ENCODE measurements at regions not wholly inside any gene's neighbourhood (a gene's known extent, or its start where the extent isn't known, plus 50 kb on each side); places are given as distances from the start of the nearest gene placed in this dataset.

DNA sequence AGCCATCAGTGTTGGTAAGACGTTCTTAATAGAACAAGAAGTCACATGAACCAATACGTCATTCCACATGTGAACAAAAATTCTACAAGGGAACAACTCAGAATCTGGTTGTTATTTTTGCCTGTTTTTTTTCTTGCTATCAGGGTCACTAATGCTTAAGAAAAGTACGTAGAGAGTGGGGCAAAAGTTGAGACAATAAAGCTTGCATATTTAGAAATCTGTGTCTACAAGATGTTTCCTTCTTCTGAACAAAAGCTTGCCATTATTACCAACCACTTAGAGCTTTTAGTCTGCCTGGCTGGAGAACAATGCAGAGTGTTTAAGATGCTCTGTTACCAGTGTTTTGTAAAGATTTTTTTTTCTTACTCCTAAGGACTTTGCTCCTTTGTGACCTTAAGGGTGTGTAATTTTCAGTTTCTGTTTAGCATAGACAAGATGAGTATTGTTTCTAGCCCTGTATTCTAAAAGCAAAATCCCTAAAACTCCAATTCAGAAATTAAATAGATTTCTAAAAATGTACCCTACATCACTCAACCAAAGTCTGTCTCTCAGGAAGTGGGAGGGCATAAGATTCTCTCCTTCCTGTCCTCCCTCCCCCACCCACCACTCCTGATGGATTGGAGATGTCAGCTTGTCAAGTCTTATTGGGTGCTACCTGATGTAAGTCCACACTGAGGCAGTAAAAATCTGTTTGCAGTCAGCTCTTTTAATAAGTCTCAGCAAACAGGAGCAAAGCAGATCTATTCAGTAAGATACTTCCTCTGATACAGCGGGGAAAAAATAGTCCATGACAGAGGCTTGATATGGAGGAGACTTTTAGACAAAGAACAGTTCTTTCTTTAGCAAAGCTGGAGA is 267.6 kb downstream of the GRIN2B start:
- no peak for ATAC-seq
- Histone ChIP-seq H4K20me1 (ENCODE audit: low read length) (no peaks in the 10 kb centered on the region), H3K4me3 (ENCODE audit: low read length) (no peak overlapping the region), H3K27ac (ENCODE audit: low read length) (no peak overlapping the region), H3K27me3 (ENCODE audit: low read length) (0 out of 2 replicates have a peak, but pooled peaks cover 4% of the 10 kb centered on the region), H3K4me1 (ENCODE audit: insufficient read depth, low read length) (no peaks in the 10 kb centered on the region), H3K4me2 (ENCODE audit: low read length) (no peak overlapping the region), H3K9me2 (replicated peaks; ENCODE audit: low read length) (no peaks in the 10 kb centered on the region), H3K9ac (ENCODE audit: low read length) (no peak overlapping the region), H3K9me3 (ENCODE audit: low read length) (no peaks in the 10 kb centered on the region), H3K36me3 (ENCODE audit: low read depth, low read length) (no peaks in the 10 kb centered on the region), H3F3A (ENCODE audit: low read length, unreplicated experiment) (no peaks in the 10 kb centered on the region), H2AFZ (ENCODE audit: low read length) (no peak overlapping the region), H3K79me2 (ENCODE audit: low read length) (no peaks in the 10 kb centered on the region)
- intact Hi-C loops (cut with micrococcal nuclease), result no loop called here
- CTCF ChIA-PET, result no interaction called here
- POLR2A ChIA-PET (ENCODE audit: unreplicated experiment), result no interaction called here
- TF ChIP-seq EZH2phosphoT487 (IDR thresholded peaks at IDR 0.05; ENCODE audit: borderline replicate concordance, low read length) (no peak), EZH2 (IDR thresholded peaks at IDR 0.05; ENCODE audit: low read length, unreplicated experiment) (no peak)
- TF ChIP-seq, protein P1, sequence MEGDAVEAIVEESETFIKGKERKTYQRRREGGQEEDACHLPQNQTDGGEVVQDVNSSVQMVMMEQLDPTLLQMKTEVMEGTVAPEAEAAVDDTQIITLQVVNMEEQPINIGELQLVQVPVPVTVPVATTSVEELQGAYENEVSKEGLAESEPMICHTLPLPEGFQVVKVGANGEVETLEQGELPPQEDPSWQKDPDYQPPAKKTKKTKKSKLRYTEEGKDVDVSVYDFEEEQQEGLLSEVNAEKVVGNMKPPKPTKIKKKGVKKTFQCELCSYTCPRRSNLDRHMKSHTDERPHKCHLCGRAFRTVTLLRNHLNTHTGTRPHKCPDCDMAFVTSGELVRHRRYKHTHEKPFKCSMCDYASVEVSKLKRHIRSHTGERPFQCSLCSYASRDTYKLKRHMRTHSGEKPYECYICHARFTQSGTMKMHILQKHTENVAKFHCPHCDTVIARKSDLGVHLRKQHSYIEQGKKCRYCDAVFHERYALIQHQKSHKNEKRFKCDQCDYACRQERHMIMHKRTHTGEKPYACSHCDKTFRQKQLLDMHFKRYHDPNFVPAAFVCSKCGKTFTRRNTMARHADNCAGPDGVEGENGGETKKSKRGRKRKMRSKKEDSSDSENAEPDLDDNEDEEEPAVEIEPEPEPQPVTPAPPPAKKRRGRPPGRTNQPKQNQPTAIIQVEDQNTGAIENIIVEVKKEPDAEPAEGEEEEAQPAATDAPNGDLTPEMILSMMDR (conservative IDR thresholded peaks at IDR 0.05; ENCODE audit: low read depth, low read length), result no peak
- DNase-seq, result no peak
- no TSS peak for BruUV-seq (replicated peaks)

DNA sequence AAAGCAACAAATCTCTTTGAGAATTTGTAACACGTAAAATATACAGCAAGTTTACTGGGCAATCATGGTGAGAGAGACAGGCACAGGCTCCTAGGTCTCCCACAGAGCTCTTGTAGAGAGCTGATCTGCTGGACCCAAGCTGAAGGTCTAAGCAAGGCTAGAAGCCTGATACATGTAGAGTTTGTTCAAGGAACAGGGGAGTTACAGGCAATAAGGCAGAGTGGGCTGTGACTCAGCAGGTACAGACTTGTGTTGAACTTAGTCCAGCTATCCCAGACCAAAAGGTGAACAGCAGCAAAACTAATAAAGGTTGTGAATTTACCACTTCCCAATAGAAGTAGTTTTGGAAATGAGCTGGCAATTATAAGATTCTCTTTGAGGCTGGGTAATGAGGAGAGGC is 273.6 kb downstream of the GRIN2B start:
- Histone ChIP-seq H3K9ac (ENCODE audit: low read length) (no peak overlapping the region), H3K9me2 (replicated peaks; ENCODE audit: low read length) (no peaks in the 10 kb centered on the region), H3K9me3 (ENCODE audit: low read length) (no peaks in the 10 kb centered on the region), H4K20me1 (ENCODE audit: low read length) (no peaks in the 10 kb centered on the region), H3K36me3 (ENCODE audit: low read depth, low read length) (no peaks in the 10 kb centered on the region), H3K4me1 (ENCODE audit: insufficient read depth, low read length) (no peaks in the 10 kb centered on the region), H3K4me3 (ENCODE audit: low read length) (no peak overlapping the region), H3F3A (ENCODE audit: low read length, unreplicated experiment) (no peaks in the 10 kb centered on the region), H3K27me3 (ENCODE audit: low read length) (peaks cover 36% of the 10 kb centered on the region; the same call in 1 of the 2 replicates), H3K4me2 (ENCODE audit: low read length) (no peak overlapping the region), H3K79me2 (ENCODE audit: low read length) (no peaks in the 10 kb centered on the region), H2AFZ (ENCODE audit: low read length) (no peak overlapping the region), H3K27ac (ENCODE audit: low read length) (no peak overlapping the region)
- TF ChIP-seq EZH2 (IDR thresholded peaks at IDR 0.05; ENCODE audit: low read length, unreplicated experiment) (no peak), EZH2phosphoT487 (IDR thresholded peaks at IDR 0.05; ENCODE audit: borderline replicate concordance, low read length) (no peak)
- TF ChIP-seq, protein P1 (conservative IDR thresholded peaks at IDR 0.05; ENCODE audit: low read depth, low read length), result no peak
- BruUV-seq (replicated peaks), result no TSS peak
- CTCF ChIA-PET, result no interaction called here
- ATAC-seq, result no peak
- DNase-seq, result no peak
- intact Hi-C loops (cut with micrococcal nuclease), result no loop called here
- POLR2A ChIA-PET (ENCODE audit: unreplicated experiment), result no interaction called here

DNA sequence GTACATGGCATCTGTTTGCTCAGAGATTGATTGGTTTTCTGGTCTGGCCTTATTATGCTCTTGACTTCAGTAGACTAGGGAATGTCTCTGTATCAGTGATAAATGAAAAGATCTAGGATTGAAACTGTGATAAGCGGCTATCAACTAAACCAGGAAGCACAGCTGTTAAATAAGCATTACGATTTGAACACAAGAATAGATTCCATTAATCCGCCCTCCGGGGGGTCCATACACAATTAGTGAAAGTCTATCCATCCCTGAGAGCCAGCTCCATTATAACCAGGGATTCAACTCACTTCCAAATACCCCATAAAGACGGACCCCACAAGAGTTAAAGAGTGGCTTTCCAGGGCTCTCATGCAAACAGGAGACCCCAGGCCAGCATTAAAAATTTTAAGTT is 279.0 kb downstream of the GRIN2B start:
- H3K27me3 ChIP-seq (ENCODE audit: low read length), result peaks cover 53% of the 10 kb centered on the region
- ATAC-seq, result no peak
- H3K79me2 ChIP-seq (ENCODE audit: low read length), result no peaks in the 10 kb centered on the region
- ChIA-PET POLR2A (ENCODE audit: unreplicated experiment) (no interaction called here), CTCF (no interaction called here)
- no peaks in the 10 kb centered on the region for H3K36me3 ChIP-seq (ENCODE audit: low read depth, low read length)
- no peak overlapping the region for H3K4me3 ChIP-seq (ENCODE audit: low read length)
- H3K9me3 ChIP-seq (ENCODE audit: low read length), result no peaks in the 10 kb centered on the region
- H3K4me2 ChIP-seq (ENCODE audit: low read length), result no peak overlapping the region
- no peaks in the 10 kb centered on the region for H3F3A ChIP-seq (ENCODE audit: low read length, unreplicated experiment)
- no peak for DNase-seq
- no peaks in the 10 kb centered on the region for H3K9me2 ChIP-seq (replicated peaks; ENCODE audit: low read length)
- H3K4me1 ChIP-seq (ENCODE audit: insufficient read depth, low read length), result no peaks in the 10 kb centered on the region
- intact Hi-C loops (cut with micrococcal nuclease), result no loop called here
- no peak for TF ChIP-seq EZH2 (IDR thresholded peaks at IDR 0.05; ENCODE audit: low read length, unreplicated experiment)
- TF ChIP-seq, protein P1 (conservative IDR thresholded peaks at IDR 0.05; ENCODE audit: low read depth, low read length), result no peak
- no peak for TF ChIP-seq EZH2phosphoT487 (IDR thresholded peaks at IDR 0.05; ENCODE audit: borderline replicate concordance, low read length)
- H4K20me1 ChIP-seq (ENCODE audit: low read length), result no peaks in the 10 kb centered on the region
- no peak overlapping the region for H2AFZ ChIP-seq (ENCODE audit: low read length)
- no peak overlapping the region for H3K27ac ChIP-seq (ENCODE audit: low read length)
- no peak overlapping the region for H3K9ac ChIP-seq (ENCODE audit: low read length)
- BruUV-seq (replicated peaks), result no TSS peak
